ENCODE measurements at regions not wholly inside any gene's neighbourhood (a gene's known extent, or its start where the extent isn't known, plus 50 kb on each side); places are given as distances from the start of the nearest gene placed in this dataset.

GRCh38 chr7:27367933-27368549 lies 125.4 kb downstream of the EVX1 start:
- Histone ChIP-seq H3K4me2 (no peak overlapping the region), H2AFZ (ENCODE audit: low read depth) (no peak overlapping the region), H3K27me3 (ENCODE audit: insufficient read depth) (no peaks in the 10 kb centered on the region), H3K9ac (no peak overlapping the region), H3F3A (replicated peaks; ENCODE audit: insufficient read depth) (no peaks in the 10 kb centered on the region), H3K27ac (ENCODE audit: low read depth in 2 of 2, low read length in 1 of 2) (no peak overlapping the region), H4K20me1 (ENCODE audit: insufficient read depth) (no peaks in the 10 kb centered on the region), H3K79me2 (ENCODE audit: insufficient read depth) (no peaks in the 10 kb centered on the region), H3K4me1 (ENCODE audit: control insufficient read depth in 1 of 2, insufficient read depth in 2 of 2, low read depth in 1 of 2, low read length in 1 of 2) (no peaks in the 10 kb centered on the region), H3K4me3 (ENCODE audit: low read depth in 2 of 2, low read length in 1 of 2) (no peak overlapping the region), H3K36me3 (replicated peaks in 1 of 2; ENCODE audit: control insufficient read depth in 1 of 2, insufficient read depth in 2 of 2, low read length in 1 of 2) (no peaks in the 10 kb centered on the region), H3K9me2 (no peaks in the 10 kb centered on the region), H3K9me3 (no peaks in the 10 kb centered on the region)
- no peak for DNase-seq
- ChIA-PET POLR2A (interaction anchor here (0.6 kb wide), 1 partner anchor 1229 kb away, joined by 5 read pairs; no protein-coding TSS in a partner anchor), CTCF (no interaction called here)
- no peak for TF ChIP-seq EP300 (IDR thresholded peaks at IDR 0.05; ENCODE audit: borderline replicate concordance in 1 of 2, low read depth in 1 of 2, low read length in 1 of 2)
- no peak for TF ChIP-seq SMC3 (IDR thresholded peaks at IDR 0.05; ENCODE audit: low read depth, low read length)
- no peak for TF ChIP-seq MAX (IDR thresholded peaks at IDR 0.05; ENCODE audit: low read depth)
- TF ChIP-seq TEAD4 (IDR thresholded peaks at IDR 0.05; ENCODE audit: borderline replicate concordance, insufficient read depth): no peak
- TF ChIP-seq MEF2A (IDR thresholded peaks at IDR 0.05; ENCODE audit: borderline replicate concordance, low read depth): no peak
- no peak for TF ChIP-seq ZBTB33 (IDR thresholded peaks at IDR 0.05; ENCODE audit: borderline replicate concordance, low read depth)
- no peak for TF ChIP-seq REST (IDR thresholded peaks at IDR 0.05; ENCODE audit: low read depth, low read length)
- TF ChIP-seq RFX5 (IDR thresholded peaks at IDR 0.05; ENCODE audit: low read length): no peak
- TF ChIP-seq NFIC (IDR thresholded peaks at IDR 0.05; ENCODE audit: borderline replicate concordance): no peak
- 41% methylated on average over 4 of the region's 4 CpGs for WGBS (ENCODE audit: low lambda C conversion rate)

Measured in SK-N-SH (cell line).